ENCODE measurements at regions not wholly inside any gene's neighbourhood (a gene's known extent, or its start where the extent isn't known, plus 50 kb on each side); places are given as distances from the start of the nearest gene placed in this dataset.

DNA sequence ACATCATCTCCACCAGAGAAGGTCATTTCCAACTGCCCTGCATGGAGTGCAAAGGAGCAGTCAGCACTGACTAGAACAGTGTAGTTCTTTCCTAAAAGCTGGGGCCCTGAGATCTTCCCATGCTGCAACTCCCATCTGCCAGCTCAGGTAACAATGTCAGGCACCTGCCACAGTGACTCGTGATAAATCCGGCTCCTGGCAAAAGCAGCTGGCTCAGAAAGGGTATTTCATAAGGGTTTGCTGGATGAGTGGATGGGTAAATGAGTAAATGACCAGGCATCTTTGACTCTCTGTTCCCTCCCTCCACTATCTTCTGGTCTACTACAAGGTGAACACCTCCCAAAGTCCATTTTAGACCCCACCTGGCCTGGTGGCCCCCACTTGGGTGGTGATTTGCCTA lies 403.6 kb downstream of the NXPE2 start:
- TF ChIP-seq, protein P1, sequence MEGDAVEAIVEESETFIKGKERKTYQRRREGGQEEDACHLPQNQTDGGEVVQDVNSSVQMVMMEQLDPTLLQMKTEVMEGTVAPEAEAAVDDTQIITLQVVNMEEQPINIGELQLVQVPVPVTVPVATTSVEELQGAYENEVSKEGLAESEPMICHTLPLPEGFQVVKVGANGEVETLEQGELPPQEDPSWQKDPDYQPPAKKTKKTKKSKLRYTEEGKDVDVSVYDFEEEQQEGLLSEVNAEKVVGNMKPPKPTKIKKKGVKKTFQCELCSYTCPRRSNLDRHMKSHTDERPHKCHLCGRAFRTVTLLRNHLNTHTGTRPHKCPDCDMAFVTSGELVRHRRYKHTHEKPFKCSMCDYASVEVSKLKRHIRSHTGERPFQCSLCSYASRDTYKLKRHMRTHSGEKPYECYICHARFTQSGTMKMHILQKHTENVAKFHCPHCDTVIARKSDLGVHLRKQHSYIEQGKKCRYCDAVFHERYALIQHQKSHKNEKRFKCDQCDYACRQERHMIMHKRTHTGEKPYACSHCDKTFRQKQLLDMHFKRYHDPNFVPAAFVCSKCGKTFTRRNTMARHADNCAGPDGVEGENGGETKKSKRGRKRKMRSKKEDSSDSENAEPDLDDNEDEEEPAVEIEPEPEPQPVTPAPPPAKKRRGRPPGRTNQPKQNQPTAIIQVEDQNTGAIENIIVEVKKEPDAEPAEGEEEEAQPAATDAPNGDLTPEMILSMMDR (IDR thresholded peaks at IDR 0.05): no peak
- TF ChIP-seq EP300 (IDR thresholded peaks at IDR 0.05; ENCODE audit: borderline replicate concordance in 1 of 2, low read depth in 1 of 2, low read length in 1 of 2) (no peak), FOXM1 (IDR thresholded peaks at IDR 0.05; ENCODE audit: low read depth) (no peak), NFIC (IDR thresholded peaks at IDR 0.05; ENCODE audit: borderline replicate concordance) (no peak), TCF12 (IDR thresholded peaks at IDR 0.05) (no peak), SIN3A (IDR thresholded peaks at IDR 0.05; ENCODE audit: borderline replicate concordance, low read depth, low read length) (no peak), CHD2 (IDR thresholded peaks at IDR 0.05; ENCODE audit: low read length, partially characterized antibody) (no peak), SMC3 (IDR thresholded peaks at IDR 0.05; ENCODE audit: low read depth, low read length) (no peak), RCOR1 (IDR thresholded peaks at IDR 0.05; ENCODE audit: low read length) (no peak), MEF2A (IDR thresholded peaks at IDR 0.05; ENCODE audit: borderline replicate concordance, low read depth) (no peak)
- TF ChIP-seq, protein P2, sequence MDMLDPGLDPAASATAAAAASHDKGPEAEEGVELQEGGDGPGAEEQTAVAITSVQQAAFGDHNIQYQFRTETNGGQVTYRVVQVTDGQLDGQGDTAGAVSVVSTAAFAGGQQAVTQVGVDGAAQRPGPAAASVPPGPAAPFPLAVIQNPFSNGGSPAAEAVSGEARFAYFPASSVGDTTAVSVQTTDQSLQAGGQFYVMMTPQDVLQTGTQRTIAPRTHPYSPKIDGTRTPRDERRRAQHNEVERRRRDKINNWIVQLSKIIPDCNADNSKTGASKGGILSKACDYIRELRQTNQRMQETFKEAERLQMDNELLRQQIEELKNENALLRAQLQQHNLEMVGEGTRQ (IDR thresholded peaks at IDR 0.05; ENCODE audit: borderline replicate concordance, low read depth, low read length): no peak
